Stimulated activated CD4-positive, alpha-beta T cell treated with anti-CD3 and anti-CD28 coated beads, TNF-alpha, amount 100 ng/mL, for 48 hours (primary cell): ENCODE measurements at regions not wholly inside any gene's neighbourhood (a gene's known extent, or its start where the extent isn't known, plus 50 kb on each side); places are given as distances from the start of the nearest gene placed in this dataset.
"Not testable (repeated sequence)": the region's sequence is repeated elsewhere in the genome, so short reads cannot be mapped to it uniquely, and the experiment has no call there.

ENCODE experiments used
- DNase-seq, 3 donors: peaks; one replicate each; pipeline ENCODE4 v3.0.0-alpha.2; 2020; ENCODE audit warnings: low read depth in 3 of 3

DNA sequence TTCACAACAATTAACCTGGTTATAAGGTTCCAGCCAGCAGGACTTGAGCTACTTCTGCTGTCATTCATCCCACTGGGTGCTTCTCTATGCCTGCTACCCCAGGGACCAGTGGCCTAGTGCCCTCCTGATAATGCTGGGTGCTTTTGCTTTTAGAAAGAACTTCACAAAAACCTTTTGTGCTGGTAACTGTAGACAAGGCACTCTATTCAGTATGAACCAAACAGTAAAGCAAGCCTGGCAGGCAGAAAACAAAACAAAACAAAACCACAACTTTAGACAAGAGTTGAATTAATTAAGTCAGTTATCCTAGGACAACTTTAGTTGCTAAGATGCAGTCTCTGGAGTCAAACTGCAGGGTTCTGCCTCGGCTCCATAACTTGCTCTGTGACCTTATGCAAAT, 61.9 kb upstream of the ADGRL2 start:
- no peak for DNase-seq

DNA sequence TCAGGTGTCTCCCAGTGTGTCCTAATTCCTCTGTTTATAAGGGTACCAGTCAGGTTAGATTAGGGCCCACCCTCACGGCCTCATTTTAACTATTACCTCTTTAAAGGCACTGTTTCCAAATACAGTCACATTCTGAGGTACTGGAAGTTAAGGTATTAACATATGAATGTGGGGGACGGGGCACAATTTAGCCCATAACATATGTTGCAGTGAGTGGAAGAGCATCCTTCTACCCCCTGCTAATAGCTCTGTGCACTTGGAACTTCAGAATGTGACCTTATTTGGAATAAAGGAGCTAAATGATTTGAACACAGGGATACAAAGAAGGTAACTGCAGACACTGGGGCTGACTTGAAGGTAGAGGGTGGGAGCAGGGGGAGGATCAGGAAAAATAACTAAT, 67.3 kb upstream of the ADGRL2 start:
- no peak for DNase-seq

DNA sequence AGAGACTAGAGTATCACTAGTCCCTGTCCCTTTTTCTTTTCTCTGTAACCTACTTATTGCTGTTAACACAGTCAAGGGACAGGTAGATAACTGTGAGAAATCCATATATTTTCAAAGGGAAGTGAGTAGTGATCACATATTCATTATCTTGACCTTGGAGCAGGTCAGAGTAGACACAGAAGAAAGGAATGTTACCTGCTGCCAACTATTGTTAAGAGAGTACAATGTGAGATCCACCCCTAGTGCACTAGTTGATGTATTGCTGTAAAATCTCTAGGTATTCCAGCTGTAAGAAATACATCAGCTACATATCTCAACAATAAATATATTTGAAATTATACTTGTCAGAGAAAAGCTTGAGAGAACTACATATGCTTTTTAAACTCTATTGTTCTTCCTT, 68.7 kb upstream of the ADGRL2 start:
- no peak for DNase-seq

DNA sequence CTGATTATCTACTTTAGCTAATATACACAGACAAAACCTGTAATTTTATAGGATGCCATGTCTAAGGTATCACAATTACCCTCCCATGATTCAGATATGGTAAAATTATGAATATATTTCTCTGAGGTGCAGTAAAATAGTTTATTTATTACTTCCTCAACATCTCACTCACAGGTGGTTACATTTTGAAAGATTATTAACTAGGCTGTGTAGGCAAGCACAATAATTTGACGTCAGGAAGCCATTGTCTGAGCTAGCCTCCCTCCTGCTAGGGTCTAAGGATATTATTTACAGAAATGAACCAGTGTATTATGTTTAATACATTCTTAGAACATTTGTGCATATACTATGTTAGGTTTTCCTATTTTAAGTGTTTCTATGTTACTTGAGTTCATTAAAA, 69.9 kb upstream of the ADGRL2 start:
- no peak for DNase-seq

DNA sequence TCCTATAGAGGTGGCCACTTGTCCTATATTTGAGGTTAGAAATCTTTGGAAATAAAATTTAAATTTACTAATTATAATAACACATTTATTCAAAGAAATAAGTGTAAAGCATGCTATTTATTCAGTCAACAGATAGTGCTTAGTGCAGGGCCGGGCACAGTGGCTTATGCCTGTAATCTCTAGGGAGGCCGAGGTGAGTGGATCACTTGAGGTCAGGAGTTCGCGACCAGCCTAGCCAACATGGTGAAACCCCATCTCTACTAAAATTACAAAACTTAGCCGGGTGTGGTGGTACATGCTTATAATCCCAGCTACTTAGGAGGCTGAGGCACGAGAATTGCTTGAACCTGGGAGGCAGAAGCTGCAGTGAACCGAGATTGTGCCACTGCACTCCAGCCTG, 70.4 kb upstream of the ADGRL2 start:
- not testable (repeated sequence) for DNase-seq

DNA sequence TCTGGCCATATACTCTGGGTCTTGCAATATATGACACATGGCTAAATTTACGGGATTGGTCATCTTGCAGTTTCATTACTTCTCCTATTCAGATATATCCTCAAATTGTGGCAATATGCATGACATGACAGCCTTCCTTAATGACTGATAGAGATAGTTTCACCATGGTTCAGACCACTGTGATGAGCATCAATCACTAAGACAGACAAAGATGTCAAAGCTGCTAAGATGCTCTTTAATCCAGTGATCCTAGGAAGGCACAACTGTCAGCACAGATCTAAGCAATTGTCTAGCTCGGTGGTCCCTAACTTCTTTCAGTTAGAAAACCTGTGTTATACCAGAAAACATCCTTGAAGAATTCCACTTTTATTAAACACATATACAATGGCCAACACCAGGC, 70.9 kb upstream of the ADGRL2 start:
- no peak for DNase-seq

DNA sequence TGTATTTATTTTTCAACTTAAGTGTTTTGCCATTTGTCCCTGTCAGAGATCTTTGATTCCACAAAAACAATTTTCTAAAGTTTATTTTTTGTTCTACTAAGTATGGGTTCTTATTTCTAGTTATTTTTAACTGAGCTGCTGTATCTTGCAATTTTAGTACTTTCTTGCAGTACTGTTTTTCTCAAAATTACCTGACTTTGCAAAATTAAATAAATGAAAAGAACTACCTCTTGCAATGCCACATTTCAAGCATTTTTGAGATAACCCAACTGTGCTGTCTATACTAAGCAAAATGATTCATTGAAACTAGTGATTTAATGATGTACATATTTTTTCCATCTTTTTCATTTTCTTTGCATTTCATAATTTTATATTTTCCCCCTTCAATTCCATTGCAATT, 71.5 kb upstream of the ADGRL2 start:
- DNase-seq, result no peak

DNA sequence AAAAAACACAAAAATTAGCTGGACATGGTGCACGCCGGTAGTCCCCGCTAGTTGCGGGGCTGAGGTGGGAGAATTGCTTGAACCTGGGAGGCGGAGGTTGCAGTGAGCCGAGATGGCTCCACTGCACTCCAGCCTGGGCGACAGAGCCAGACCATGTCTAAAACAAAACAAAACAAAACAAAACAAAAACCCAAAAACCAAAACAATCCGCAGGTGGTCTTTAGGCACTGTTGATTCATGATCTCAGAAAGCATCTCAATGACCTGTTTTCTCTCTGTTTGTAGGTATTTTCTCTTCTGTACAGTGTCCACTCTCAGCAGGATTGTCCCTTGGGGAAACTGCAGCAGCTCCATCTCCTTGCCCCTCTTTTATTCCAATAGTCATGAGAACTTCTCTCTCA, 74.9 kb upstream of the ADGRL2 start:
- no peak for DNase-seq

DNA sequence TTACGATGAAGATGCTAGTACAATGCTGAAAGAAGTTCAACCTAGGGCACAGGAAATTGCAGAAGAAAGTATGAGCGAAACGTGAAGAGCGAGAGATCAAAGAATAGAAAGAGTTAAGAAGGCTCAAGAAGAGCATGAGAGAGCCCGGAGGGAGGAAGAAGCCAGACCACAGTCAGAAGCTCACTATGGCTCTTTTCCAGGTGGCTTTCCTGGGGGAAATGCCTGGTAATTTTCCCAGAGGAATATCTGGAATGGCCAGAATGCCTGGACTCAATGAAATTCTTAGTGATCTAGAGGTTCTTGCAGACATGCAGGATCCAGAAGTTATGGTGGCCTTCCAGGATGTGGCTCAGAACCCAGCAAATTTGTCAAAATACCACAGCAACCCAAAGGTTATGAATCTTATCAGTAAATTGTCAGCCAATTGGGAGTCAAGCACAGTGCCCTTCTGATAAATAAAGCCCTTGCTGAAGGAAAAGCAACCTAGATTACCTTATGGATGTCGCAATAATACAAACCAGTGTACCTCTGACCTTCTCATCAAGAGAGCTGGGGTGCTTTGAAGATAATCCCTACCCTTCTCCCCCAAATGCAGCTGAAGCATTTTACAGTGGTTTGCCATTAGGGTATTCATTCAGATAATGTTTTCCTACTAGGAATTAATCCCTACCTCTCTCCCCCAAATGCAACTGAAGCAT, 78.0 kb upstream of the ADGRL2 start:
- not testable (repeated sequence) for DNase-seq

DNA sequence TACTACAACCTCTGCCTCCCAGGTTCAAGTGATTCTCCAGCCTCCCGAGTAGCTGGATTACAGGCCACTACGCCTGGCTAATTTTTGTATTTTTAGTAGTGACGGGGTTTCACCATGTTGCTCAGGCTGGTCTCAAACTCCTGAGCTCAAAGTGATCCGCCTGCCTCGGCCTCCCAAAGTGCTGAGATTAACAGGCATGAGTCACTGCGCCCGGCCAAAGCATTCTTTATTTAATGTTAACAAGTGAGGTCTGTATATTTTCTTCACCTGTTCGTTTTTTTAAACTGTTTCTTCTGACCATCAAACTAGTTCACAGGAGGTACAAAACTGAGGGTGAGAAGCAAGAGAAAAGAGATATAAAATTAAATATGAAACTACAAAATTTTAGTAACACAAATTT, 80.5 kb upstream of the ADGRL2 start:
- DNase-seq, result not testable (repeated sequence)

DNA sequence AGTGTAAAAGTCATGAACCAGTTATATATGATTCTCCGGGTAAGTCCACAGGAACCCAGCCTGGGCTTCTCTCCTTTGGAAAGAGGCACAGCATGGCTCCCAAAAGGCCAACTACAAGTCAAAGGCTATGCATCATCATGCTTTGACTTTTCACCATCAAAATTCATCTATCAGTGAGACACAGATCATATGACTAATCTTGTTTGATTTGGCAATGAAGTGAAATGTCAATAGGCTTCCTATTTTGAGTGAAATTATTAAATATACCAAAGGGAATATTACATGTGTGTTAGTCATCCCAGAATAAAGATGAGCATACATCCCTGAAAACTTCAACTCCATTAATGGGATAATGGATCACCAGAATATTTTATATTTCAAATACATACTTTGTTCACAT, 83.5 kb upstream of the ADGRL2 start:
- DNase-seq, result no peak

DNA sequence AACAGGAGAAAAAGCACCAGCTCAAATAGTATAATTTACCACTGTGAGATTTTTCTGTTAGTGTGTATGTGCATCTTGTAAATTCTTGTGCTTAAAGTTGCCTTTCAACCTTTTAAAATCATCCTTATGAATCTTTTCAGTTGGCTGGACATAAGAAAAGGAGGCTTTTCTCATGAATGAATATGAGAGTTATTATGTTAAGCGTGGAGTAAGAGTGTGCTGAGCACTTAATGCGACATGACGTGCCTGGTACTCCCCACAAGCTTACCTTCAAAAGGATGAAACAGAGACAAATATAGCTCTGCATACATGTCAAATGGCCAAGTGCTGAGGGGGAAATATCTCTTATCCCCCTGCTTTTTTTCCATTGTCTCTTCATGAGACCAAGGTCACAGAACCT, 85.3 kb upstream of the ADGRL2 start:
- DNase-seq, result no peak

DNA sequence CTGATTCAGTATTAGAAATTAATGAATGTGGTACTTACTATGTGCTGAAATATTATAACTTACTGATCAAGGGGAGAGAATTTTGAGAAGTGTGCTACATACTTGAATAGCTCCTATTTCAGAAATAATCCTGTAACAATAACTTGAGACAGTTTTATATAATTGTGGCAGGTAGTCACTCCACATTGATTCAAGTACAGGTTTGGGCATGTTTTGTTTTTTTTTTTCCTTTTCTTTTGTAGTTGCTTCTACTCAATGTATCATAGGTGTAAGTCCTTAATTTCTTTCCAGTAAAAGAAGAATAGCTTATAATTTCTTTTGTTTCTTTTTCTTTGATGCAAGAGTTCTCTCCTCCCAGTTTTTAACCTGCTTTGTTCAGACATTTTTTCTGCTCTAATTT, 86.1 kb upstream of the ADGRL2 start:
- no peak for DNase-seq

DNA sequence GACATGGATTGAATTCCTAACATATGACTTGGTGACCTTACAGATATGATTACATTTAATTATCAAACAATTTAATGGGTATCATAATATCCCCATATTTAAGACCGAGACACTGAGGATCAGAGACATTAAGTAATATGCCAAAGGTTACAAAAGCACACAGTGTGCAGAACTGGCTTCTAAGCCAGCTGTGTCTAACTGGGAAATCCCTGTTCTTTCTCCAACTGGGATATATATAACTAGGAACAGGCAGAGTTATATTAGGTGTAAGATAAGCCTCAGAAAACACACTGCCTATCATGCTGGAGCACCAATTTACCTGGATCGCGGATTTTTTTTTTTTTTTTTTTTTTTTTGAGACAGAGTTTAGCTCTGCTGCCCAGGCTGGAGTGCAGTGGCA, 88.3 kb upstream of the ADGRL2 start:
- no peak for DNase-seq

DNA sequence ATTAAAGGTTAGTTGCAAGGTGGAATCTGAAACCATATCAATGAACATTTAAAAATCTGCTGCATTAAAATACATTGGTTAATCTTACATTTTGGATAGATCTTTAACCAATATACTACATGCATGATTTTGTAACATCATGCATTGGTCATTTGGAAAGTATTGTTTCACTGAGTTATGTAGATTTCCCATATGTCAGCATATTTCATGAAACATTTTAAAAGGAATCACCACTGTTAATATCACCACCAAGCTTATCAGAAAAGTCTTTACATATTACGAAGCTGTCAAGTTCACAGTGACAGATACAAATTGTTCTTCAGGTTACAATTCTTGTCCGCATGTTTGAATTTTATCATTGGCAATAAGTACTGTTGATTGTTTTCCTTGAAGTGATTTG, 89.9 kb upstream of the ADGRL2 start:
- DNase-seq, result no peak

DNA sequence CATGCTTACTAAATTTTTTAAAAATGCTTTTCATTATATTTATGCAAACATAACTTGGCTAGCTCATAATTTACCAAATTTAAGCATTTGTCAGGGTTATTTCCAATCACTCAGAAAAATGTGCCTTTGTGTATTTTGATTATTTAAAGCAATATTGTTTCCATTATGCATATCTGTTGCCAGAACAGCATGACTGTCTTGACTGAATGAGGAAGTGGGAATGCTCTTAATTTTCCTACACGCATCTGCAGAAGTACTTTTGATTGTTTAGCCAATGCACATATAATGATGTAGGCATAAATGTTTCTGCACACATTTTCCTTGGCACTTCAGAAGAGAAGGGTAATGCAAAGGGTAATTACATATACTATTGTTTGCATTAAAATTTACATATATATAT, 92.5 kb upstream of the ADGRL2 start:
- DNase-seq, result no peak

DNA sequence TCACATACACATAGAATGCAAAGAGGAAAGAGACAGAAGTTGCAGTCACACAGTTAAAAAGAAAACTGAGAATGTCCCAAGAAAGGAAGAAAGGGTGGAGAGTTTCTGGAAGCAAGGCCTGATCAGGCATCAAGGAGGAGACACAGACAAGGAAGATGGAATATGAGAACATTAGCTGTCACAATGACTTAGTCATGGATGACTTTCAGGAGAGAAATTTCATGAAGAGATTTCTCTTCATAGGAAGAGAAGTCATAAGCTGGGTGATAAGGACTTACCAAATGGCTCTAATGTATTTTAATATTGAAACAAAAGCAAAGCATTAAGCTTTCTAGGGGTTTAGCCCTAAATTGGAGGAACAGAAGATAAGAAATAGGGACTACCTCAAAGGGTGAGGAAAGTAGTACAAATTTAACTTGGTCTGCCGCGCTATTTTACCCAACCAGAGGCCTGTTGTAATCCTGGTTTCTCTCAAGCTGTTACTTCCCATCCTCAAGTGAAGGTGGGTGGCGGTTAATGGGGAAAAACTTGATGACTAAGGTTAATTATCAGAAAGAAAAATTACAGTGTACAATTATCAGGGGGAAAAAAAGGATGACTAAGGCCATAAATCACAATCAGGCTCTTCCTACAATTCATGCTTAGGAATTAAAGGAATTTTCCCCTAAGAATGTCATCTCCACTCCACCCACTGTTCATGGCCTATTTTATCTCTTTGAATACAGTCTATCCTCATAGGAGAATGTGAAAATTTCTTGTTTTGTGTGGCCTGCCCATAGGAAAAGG, 93.9 kb upstream of the ADGRL2 start:
- DNase-seq, result no peak

DNA sequence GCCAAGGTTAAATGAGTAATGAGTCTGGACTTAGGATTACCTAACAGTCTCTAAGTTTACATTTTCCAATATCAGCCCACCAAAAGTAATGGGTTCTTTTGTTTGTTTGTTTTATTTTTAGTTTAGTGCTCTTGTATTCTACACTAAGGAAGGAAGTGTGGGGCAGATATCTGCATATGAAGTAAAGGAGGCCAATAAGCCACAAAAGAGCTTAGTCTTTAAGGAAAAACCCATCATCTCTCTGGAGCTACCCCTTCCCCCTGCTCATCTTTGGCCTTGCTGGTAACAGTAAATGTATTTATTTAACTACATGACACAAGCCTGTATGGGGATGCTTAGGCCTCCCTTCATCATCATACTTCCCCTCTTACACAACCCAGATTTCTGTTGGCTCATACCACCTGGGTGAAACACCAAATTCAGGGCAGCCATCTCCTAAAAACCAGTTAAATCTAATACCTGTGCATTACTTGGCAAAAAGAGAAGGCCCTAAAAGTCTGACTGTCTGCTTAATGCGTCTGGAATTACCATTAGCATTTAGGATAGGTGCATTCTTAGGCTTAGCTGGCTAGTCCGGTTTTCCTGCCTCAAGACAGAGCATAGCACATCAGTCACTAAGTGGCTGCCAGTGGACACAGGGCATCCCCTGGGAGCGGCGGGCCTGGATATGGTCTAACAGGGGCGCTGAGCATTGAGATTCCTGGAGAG, 96.8 kb upstream of the ADGRL2 start:
- no peak for DNase-seq

DNA sequence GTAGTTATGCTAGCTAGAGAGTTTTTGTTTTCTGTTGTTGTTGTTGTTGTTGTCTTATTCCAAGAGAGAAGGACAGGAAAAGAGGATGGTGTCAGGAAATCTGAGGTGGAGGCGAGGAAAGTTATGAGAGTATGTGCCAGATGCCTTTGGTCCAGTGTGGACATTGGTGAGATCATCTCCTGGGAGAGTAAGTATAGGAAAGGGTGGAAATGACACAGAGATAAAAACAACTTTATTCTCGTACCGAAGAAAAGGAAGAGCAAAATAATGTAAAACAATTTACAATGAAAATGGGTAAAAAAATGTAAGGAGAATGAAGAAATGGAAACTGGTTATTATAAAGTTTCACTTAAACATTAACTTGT, 97.4 kb upstream of the ADGRL2 start:
- DNase-seq, result no peak

DNA sequence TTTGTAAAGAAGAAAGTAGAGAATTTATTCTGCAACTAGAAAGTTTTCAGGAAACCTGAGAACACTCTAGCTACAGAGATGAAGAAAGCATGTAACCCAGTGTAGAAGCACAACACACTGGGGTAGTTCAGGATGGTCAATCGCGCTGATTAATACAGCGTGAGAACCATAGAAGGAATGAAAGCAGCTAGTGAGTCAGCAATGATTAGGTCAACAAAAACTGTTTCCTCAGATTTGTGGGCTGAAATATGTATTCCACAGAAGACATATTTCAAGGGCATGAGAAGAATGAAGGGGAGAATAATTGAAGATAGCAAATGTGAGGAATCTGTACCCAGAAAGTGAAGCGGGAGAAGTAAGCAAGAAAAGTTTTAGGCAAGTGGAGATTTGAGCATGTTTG, 97.8 kb upstream of the ADGRL2 start:
- DNase-seq, result no peak

DNA sequence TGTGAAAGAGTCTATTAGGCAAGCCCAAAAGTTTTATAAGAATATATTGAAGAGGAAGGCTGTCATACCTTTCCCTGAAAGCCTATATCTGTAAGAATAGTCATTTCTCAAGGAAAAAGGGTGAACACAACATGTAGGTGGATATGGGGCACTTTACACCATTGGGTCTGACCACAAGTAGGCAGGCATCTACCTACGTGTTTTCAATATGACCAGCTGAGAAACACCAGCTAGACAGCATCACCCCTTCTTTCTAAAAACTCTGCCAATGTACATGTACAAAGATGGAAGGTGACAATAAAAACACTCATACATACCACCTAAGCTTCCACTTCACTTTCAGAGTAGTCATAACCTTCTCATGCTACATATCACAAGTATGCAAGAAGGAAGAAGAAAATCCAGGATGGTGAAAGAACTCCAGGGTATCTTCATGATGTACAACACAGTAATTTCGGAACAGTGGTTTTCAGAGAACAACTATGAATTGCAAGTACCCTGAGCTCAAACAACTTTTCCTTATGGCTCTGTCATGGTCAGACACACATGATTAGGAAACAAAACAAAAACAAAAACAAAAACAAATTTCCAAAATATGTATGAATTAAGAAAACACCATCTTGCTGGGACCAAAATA, 98.5 kb upstream of the ADGRL2 start:
- no peak for DNase-seq

DNA sequence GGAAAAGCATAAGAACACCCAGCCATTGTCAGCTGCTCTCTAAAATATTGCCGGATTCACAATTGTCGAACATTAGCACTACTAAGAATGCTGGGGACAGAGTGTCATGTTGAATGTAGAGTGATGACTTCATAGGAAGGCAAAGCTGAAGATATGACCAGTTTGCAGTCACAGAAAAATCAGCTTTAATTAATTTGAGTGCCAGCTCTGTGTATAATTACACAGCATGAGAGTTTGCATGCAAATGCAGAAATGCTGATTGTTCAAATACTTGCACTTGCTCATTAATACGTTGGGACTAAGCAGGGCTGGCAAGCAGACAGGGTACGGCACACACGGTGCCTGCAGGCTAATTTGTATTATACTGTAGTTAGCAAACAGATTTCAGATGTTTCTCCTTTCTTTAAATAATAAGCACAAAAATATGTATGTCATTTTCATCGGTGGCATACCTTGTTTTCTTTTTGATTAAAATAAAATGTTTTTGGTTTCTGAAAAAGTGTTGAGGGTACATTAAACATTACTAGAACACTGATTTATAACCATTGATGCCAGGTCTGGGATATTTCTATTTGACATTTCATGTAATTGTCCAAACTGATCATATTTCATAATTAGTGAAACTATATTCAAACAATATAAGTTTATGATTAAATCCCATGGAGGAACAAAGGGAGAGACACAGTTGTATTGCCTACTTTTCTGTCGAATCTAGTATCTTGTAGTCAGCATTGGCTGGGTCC, 99.8 kb upstream of the ADGRL2 start:
- no peak for DNase-seq
